Renal cortical epithelial cell (primary cell): ENCODE measurements at regions not wholly inside any gene's neighbourhood (a gene's known extent, or its start where the extent isn't known, plus 50 kb on each side); places are given as distances from the start of the nearest gene placed in this dataset.

Experiments used
- DNase-seq: peaks from one replicate; pipeline ENCODE4 v3.0.0-alpha.2; 2011; ENCODE audit warnings: low read depth

DNA sequence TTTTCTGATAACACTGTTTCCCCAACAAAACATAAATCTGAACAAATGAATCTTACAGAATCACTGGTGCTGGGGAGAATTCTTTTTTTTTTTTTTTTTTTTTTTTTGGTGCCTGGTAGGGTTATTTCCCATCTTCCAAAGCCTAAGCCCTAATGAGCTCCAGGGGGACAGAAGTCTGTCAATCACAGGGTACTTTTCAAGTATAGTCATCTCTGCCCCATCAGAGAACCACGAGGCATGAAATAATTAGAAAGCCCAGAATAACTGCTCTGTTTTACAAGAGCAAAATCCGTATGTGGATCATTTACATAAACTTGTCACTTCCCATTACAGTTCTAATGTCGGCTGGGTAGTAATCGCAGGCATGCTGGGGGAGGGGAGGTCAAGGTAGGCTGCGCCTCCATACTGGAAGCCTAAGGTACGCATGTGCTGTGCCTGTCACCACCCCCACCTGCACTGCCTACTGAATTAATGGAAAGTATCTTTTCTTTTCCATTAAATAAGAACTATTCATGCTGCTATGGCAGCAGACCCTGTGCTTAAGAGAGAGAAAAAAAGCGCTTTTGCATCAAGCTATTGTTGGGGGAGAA is 164.7 kb upstream of the LEF1 start:
- no peak for DNase-seq

DNA sequence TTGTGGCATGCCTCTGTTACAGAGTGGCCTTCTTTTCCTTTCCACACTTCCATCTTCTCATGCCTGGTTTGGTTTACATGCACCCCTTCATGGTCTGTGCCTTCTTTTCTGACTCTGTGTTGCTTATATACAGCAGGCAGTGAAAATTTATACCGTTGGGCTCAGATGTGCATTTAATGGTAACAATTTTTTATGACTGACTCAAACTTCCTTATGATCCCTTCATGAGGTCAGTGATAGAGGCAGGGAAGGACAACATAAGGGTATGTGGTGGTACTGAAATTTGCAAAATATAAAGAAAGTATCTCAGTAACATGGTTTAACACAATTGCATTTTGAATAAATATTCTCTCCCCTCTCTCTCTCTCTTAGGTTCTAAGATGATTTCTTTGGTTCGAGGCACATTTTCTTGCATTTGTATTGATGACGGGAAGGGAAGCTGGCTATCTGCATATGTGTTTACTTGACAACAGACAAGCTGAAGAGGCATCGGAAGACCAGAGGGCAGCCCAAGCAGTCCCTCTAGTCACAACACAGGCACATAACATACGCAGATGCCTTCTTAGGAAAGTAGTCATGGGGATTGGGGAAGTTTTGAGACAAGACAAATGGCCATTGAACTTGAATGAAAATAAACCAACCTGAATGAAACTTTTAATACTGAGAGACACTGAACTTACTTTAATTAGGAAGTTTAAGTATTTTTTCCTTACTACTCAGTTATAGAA is 163.3 kb upstream of the LEF1 start:
- no peak for DNase-seq

- no peak for DNase-seq
These were observed 159.6 kb upstream of the LEF1 start for GRCh38 chr4:108328383-108328732.

- no peak for DNase-seq
These were observed 159.1 kb upstream of the LEF1 start for GRCh38 chr4:108327642-108328382.

DNA sequence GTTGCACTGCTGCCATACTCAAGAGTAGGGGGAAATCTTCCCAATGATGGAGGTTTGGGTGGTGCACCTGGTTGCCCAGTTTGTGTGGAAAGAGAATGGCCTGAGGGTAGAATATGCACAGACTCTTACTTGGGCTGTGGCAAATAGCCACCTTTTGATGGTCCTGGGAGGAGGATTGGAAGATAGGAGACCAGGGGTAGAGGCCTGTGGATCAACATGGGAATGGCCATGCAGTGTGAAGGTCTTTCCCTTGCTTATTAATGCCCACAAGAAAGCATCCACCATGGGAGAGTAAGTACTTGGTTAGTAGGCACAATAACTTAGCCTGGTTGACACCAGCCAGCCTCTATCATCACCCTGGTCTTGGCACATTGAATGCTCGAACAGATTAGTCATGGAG is 156.8 kb upstream of the LEF1 start:
- no peak for DNase-seq

GRCh38 chr4:108324450-108324849 is 155.7 kb upstream of the LEF1 start:
- no peak for DNase-seq

DNA sequence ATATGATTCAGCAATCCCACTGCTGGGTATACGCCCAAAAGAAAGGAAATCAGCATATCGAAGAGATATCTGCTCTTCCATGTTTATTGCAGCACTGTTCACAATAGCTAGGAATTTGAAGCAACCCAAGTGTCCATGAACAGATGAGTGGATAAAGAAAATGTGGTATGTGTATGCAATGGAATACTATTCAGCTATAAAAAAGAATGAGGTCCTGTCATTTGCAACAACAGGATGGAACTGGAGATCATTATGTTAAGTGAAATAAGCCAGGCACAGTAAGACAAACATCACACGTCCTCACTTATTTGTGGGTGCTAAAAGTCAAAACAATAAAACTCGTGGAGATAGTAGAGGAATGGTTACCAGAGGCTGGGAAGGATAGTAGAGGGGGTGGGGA is 153.8 kb upstream of the LEF1 start:
- DNase-seq, result no peak

GRCh38 chr4:108320061-108320460 is 151.3 kb upstream of the LEF1 start:
- peak; percentile 74 for DNase-seq

DNA sequence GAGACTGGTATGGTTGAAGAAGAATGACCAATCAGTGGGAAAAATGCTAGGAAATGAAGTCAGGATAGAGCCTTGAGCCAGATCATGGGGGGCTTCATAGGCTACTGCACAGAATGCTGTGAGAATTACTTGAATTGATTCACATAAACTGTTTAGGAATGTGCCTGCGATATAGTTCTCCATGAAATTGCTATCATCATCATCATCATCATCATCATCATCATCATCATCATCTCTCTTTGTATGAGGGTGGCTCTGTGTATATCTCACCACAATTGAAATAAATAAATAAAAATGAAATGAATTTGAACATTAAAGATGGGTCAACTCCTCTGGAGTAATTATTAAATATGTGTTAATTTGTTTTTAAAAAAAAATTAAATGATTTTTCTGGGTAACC is 148.6 kb upstream of the LEF1 start:
- no peak for DNase-seq

GRCh38 chr4:108315694-108316093 is 147.0 kb upstream of the LEF1 start:
- no peak for DNase-seq

DNA sequence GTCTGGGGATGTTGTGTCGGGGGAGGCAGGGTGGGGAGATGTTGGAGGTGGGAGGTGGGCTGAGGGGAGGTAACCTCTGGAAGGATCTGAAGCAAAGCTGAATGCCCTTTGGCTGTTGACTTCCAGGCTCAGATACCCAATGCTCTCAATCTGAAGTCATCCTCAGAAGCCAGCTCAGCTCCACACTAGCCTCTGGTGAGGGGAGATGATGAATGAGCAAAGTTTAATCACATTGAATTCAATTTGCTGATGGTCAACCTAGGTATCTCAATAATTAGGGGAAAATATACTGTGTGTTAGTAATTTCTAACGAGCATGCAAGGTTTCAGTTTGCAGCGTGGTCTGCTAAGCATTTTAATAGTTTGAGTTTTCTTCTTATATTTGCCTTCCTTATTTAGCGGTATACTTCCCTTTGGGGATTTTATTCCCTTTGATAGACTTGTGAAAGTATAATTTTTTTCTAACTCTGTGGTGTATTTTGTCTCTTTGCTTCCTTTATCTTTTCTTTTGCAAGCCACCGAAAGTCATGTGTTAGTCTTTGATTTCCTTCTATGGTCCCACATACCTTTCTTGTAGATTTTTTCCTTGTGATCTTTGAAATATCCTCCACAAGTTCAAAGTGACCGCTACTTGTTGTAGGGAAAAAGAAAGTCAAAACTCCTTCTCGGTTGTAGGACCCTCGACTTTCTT is 146.3 kb upstream of the LEF1 start:
- no peak for DNase-seq

DNA sequence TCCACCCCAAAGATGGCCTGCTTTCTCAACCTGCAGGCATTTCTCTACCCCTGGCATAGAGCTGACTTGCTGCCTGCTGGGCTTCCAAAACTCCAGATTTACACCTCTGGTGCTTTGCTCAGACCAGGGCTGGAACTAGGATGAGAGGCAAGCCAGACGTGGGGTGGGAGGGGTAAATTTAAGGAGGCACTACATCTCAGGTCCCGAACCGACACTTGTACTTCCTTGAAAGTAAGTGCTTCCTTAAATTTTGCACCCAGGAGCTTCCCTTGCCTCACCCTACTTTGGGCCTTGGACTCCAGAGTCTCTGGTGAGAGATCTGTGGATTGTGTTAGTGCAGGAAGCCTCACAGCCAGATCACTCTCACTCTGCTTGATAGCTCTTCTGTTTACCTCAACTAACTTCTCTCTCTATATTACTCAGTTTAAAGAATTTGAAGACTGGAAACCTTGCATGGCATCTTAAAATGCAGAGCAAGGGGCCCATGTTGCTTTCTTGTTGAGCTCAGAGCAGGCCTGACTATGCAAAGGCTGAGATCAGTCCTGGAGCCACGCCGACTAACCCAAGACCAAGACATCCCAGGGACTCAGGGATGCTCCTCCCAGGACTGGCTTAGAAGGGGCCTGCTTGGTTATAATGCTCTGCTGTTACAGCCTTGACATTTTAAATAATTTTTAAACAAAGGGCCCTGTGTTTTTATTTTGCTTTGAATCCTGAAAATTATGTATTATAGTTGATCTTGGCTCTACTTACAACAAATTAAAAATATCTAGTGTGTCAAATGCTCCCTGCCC is 145.0 kb upstream of the LEF1 start:
- no peak for DNase-seq

GRCh38 chr4:108311313-108311712 is 142.6 kb upstream of the LEF1 start:
- DNase-seq, result no peak

- DNase-seq, result peak; percentile 61
These were observed 134.9 kb upstream of the LEF1 start for GRCh38 chr4:108303488-108304177.

- no peak for DNase-seq
These were observed 133.0 kb upstream of the LEF1 start for GRCh38 chr4:108301545-108302251.

DNA sequence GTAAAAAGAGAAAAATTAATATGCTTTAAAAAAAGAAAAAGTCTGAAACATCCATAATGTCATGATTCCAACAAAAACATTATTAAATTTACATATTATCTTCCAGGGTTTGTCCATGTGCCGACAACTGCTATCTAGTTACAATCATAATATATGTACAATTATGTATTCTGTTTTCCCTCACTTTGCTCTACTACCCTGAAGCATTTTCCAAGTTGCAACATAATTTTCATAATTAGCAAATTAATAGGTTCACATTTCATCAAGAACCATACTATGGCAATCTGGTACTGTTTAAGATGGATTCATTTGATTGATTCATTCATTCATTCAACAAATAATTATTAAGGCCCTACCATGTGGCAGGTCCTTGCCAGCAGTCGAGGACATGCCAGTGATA is 128.9 kb upstream of the LEF1 start:
- DNase-seq, result no peak

DNA sequence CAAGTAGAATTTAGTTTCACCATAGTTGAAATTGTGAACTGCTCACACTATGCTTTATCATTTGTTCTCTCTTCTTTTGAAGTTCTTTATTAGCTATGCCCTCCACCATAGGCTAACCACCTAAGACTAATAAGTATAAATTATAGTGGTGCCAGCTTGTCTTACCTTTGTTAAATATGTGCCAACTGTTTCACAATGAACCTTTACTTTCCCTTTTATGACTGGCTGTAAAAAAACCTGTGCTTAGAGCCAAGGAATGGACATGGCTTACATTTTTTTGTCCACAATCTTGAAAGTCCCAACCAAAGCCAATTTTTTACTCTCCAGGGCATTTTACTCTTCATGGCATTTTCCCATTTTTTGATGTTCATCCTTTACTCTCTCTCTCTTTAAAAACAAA is 123.5 kb upstream of the LEF1 start:
- peak; percentile 70 for DNase-seq

- no peak for DNase-seq
These were observed 122.4 kb upstream of the LEF1 start for GRCh38 chr4:108291137-108291536.

DNA sequence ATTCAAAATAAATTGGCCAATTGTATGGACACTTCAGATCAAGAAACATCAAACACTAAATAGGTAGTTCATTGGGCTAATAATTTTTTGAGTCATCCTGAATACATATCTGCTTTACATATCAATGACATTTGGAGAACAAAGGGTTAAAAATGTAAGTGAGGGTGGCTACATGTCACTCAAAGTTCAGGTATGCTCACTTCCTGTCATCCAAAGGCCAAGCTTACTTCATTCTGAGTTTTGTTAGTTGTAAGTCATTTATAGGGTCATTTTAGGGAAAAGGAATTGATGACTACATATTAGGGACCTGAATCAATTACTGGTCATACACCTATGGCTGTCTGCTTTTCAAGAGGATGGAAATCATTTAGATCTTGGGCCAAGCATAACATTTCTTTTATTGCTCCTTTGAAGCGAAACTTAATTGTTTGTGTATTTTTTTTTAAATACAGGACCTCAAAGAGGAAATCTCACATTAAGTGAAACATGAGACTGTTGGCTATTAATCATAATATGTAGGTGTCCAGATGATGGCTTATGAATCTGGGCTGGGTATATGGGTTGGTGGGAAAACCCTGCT is 119.2 kb upstream of the LEF1 start:
- peak; percentile 16 for DNase-seq

- no peak for DNase-seq
These were observed 111.3 kb upstream of the LEF1 start for GRCh38 chr4:108280072-108280471.
